ENCODE measurements at regions not wholly inside any gene's neighbourhood (a gene's known extent, or its start where the extent isn't known, plus 50 kb on each side); places are given as distances from the start of the nearest gene placed in this dataset.

DNA sequence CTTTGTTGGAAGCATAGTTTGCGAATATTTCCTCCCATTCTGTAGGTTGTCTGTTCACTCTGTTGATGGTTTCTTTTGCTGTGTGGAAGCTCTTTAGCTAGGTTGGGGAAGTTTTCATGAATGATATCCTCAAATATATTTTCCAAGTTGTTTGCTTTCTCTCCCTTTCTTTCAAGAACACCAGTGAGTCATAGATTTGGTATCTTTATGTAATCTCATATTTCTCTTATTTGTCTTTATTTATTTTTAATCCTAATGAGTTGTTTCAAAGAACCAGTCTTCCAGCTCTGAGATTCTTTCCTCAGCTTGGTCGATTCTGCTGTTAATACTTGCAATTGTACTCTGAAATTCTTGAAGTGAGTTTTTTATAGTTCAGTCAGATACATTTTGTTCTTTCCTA is 628.0 kb upstream of the ID4 start:
- TF ChIP-seq, protein P1, sequence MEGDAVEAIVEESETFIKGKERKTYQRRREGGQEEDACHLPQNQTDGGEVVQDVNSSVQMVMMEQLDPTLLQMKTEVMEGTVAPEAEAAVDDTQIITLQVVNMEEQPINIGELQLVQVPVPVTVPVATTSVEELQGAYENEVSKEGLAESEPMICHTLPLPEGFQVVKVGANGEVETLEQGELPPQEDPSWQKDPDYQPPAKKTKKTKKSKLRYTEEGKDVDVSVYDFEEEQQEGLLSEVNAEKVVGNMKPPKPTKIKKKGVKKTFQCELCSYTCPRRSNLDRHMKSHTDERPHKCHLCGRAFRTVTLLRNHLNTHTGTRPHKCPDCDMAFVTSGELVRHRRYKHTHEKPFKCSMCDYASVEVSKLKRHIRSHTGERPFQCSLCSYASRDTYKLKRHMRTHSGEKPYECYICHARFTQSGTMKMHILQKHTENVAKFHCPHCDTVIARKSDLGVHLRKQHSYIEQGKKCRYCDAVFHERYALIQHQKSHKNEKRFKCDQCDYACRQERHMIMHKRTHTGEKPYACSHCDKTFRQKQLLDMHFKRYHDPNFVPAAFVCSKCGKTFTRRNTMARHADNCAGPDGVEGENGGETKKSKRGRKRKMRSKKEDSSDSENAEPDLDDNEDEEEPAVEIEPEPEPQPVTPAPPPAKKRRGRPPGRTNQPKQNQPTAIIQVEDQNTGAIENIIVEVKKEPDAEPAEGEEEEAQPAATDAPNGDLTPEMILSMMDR (IDR thresholded peaks at IDR 0.05; ENCODE audit: poor library complexity, severe bottlenecking): no peak
- TF ChIP-seq TAF1 (IDR thresholded peaks at IDR 0.05; ENCODE audit: low read depth) (no peak), EZH2 (IDR thresholded peaks at IDR 0.05; ENCODE audit: borderline replicate concordance, insufficient read depth, low read length, poor library complexity, severe bottlenecking) (no peak)
